SK-N-SH treated with all-trans-retinoic acid at 6 μM for 48 hours (cell line): ENCODE measurements at regions not wholly inside any gene's neighbourhood (a gene's known extent, or its start where the extent isn't known, plus 50 kb on each side); places are given as distances from the start of the nearest gene placed in this dataset.

Experiments
- ARNTL ChIP-seq: fragments of 450-650 bp; formaldehyde crosslinking; IDR thresholded peaks from 2 replicates; pipeline ENCODE4 v1.5.0; 2020; ENCODE audit warnings: low read depth, mild to moderate bottlenecking, moderate library complexity, borderline replicate concordance
- SNAI2 ChIP-seq: fragments of 250-450 bp; sonication (Bioruptor Pico); IDR thresholded peaks from 2 replicates; pipeline ENCODE4 v1.5.0; 2020; ENCODE audit warnings: mild to moderate bottlenecking, moderate library complexity
- TCF4 ChIP-seq: fragments of 250-450 bp; sonication (Bioruptor Pico); IDR thresholded peaks from 2 replicates; pipeline ENCODE4 v1.8.0; 2021; ENCODE audit warnings: mild to moderate bottlenecking, moderate library complexity, borderline replicate concordance
- ZFP30 ChIP-seq: fragments of 450-650 bp; formaldehyde crosslinking; IDR thresholded peaks from 2 replicates; pipeline ENCODE4 v1.5.0; 2022; ENCODE audit warnings: mild to moderate bottlenecking, moderate library complexity
- TF ChIP-seq, protein P1 (sequence below): fragments of 250-450 bp; sonication (Bioruptor Pico); IDR thresholded peaks from 2 replicates; pipeline ENCODE4 v1.5.0; 2020; ENCODE audit warnings: mild to moderate bottlenecking, moderate library complexity

GRCh38 chr5:4703931-4704458 lies 436.1 kb upstream of the ADAMTS16 start:
- TF ChIP-seq ARNTL (CRISPR knock-in tag) = no peak
- no peak for TF ChIP-seq TCF4 (CRISPR knock-in tag)
- no peak for TF ChIP-seq ZFP30
- no peak for TF ChIP-seq SNAI2 (CRISPR knock-in tag)
- TF ChIP-seq, protein P1, sequence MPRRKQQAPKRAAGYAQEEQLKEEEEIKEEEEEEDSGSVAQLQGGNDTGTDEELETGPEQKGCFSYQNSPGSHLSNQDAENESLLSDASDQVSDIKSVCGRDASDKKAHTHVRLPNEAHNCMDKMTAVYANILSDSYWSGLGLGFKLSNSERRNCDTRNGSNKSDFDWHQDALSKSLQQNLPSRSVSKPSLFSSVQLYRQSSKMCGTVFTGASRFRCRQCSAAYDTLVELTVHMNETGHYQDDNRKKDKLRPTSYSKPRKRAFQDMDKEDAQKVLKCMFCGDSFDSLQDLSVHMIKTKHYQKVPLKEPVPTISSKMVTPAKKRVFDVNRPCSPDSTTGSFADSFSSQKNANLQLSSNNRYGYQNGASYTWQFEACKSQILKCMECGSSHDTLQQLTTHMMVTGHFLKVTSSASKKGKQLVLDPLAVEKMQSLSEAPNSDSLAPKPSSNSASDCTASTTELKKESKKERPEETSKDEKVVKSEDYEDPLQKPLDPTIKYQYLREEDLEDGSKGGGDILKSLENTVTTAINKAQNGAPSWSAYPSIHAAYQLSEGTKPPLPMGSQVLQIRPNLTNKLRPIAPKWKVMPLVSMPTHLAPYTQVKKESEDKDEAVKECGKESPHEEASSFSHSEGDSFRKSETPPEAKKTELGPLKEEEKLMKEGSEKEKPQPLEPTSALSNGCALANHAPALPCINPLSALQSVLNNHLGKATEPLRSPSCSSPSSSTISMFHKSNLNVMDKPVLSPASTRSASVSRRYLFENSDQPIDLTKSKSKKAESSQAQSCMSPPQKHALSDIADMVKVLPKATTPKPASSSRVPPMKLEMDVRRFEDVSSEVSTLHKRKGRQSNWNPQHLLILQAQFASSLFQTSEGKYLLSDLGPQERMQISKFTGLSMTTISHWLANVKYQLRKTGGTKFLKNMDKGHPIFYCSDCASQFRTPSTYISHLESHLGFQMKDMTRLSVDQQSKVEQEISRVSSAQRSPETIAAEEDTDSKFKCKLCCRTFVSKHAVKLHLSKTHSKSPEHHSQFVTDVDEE (CRISPR knock-in tag) = no peak
